GM04503 (cell line): ENCODE measurements at regions not wholly inside any gene's neighbourhood (a gene's known extent, or its start where the extent isn't known, plus 50 kb on each side); places are given as distances from the start of the nearest gene placed in this dataset.

Source experiments
- DNase-seq: peaks from one replicate; pipeline ENCODE4 v3.0.0-alpha.2; 2012; ENCODE audit warnings: low read depth

GRCh38 chr13:92938486-92939020, 288.1 kb upstream of the GPC6 start:
- DNase-seq = no peak

- DNase-seq = no peak
These were observed 285.4 kb upstream of the GPC6 start for GRCh38 chr13:92941167-92941566.

GRCh38 chr13:92947770-92948434, 278.7 kb upstream of the GPC6 start:
- no peak for DNase-seq

- no peak for DNase-seq
These were observed 275.8 kb upstream of the GPC6 start for GRCh38 chr13:92950771-92951170.

- no peak for DNase-seq
These were observed 275.2 kb upstream of the GPC6 start for GRCh38 chr13:92951273-92951890.

GRCh38 chr13:92952161-92952560, 274.4 kb upstream of the GPC6 start:
- DNase-seq = no peak

- no peak for DNase-seq
These were observed 271.9 kb upstream of the GPC6 start for GRCh38 chr13:92954746-92955145.

GRCh38 chr13:92959790-92960189, 266.8 kb upstream of the GPC6 start:
- DNase-seq = no peak

- no peak for DNase-seq
These were observed 263.6 kb upstream of the GPC6 start for GRCh38 chr13:92963029-92963428.

- no peak for DNase-seq
These were observed 260.3 kb upstream of the GPC6 start for GRCh38 chr13:92966341-92966740.

- no peak for DNase-seq
These were observed 259.7 kb upstream of the GPC6 start for GRCh38 chr13:92966900-92967299.

GRCh38 chr13:92967923-92968322, 258.7 kb upstream of the GPC6 start:
- no peak for DNase-seq

GRCh38 chr13:92972751-92973150, 253.9 kb upstream of the GPC6 start:
- no peak for DNase-seq

- DNase-seq = no peak
These were observed 251.6 kb upstream of the GPC6 start for GRCh38 chr13:92974905-92975429.

- DNase-seq = no peak
These were observed 249.9 kb upstream of the GPC6 start for GRCh38 chr13:92976657-92977056.

GRCh38 chr13:92984151-92984550, 242.5 kb upstream of the GPC6 start:
- no peak for DNase-seq

- DNase-seq = no peak
These were observed 237.3 kb upstream of the GPC6 start for GRCh38 chr13:92989301-92989700.

- DNase-seq = no peak
These were observed 234.9 kb upstream of the GPC6 start for GRCh38 chr13:92991692-92992091.

GRCh38 chr13:92994056-92994455, 232.6 kb upstream of the GPC6 start:
- DNase-seq = no peak

GRCh38 chr13:93001866-93002461, 224.6 kb upstream of the GPC6 start:
- DNase-seq = no peak

GRCh38 chr13:93003531-93003930, 223.1 kb upstream of the GPC6 start:
- DNase-seq = no peak

GRCh38 chr13:93004919-93005318, 221.7 kb upstream of the GPC6 start:
- DNase-seq = no peak

- DNase-seq = no peak
These were observed 218.7 kb upstream of the GPC6 start for GRCh38 chr13:93007928-93008327.
